Mesothelial cell of epicardium (in vitro differentiated cells): ENCODE measurements at regions not wholly inside any gene's neighbourhood (a gene's known extent, or its start where the extent isn't known, plus 50 kb on each side); places are given as distances from the start of the nearest gene placed in this dataset.

ENCODE experiments used
- DNase-seq, 2 experiments: peaks; one replicate each; pipeline ENCODE4 v3.0.0; 2021; ENCODE audit warnings: low spot score in 2 of 2; ENCODE audit not compliant: unreplicated experiment in 2 of 2
- H3K27ac Mint-ChIP-seq: 2 replicates; pipeline ENCODE4 v1.8.0; 2021; ENCODE audit warnings: mixed read lengths
- H3K27me3 Mint-ChIP-seq: 2 replicates; pipeline ENCODE4 v1.8.0; 2021; ENCODE audit warnings: low read depth, mixed read lengths
- H3K36me3 Mint-ChIP-seq: 2 replicates; pipeline ENCODE4 v1.8.0; 2021; ENCODE audit warnings: mixed read lengths
- H3K4me1 Mint-ChIP-seq: 2 replicates; pipeline ENCODE4 v1.8.0; 2021; ENCODE audit warnings: mixed read lengths
- H3K4me3 Mint-ChIP-seq: 2 replicates; pipeline ENCODE4 v1.8.0; 2021; ENCODE audit warnings: mild to moderate bottlenecking, moderate library complexity, mixed read lengths
- H3K9me3 Mint-ChIP-seq: 2 replicates; pipeline ENCODE4 v1.8.0; 2021; ENCODE audit warnings: mixed read lengths
- CTCF ChIP-seq: fragments of 200-600 bp; sonication (generic); IDR thresholded peaks from one replicate; pipeline ENCODE4 v1.5.0; 2021; ENCODE audit warnings: antibody characterized with exemption; ENCODE audit not compliant: unreplicated experiment

- Mint-ChIP-seq H3K27ac (no peak overlapping the region), H3K4me1 (peaks cover 3% of the 10 kb centered on the region), H3K9me3 (peaks cover 3% of the 10 kb centered on the region), H3K36me3 (no peaks in the 10 kb centered on the region), H3K4me3 (no peak overlapping the region), H3K27me3 (peaks cover 14% of the 10 kb centered on the region)
- no peak for DNase-seq
- TF ChIP-seq CTCF = no peak
Observed at GRCh38 chr2:13537771-13538349, 821.1 kb downstream of the TRIB2 start.

- H3K27me3 Mint-ChIP-seq = peaks cover 14% of the 10 kb centered on the region
Observed at GRCh38 chr2:13539296-13539695, 822.6 kb downstream of the TRIB2 start.

GRCh38 chr2:13542061-13542460 is 825.3 kb downstream of the TRIB2 start:
- no peak overlapping the region for H3K4me3 Mint-ChIP-seq
- no peak overlapping the region for H3K27ac Mint-ChIP-seq
- DNase-seq = no peak
- no peak for TF ChIP-seq CTCF
- H3K27me3 Mint-ChIP-seq = peaks cover 14% of the 10 kb centered on the region
- no peaks in the 10 kb centered on the region for H3K36me3 Mint-ChIP-seq
- H3K4me1 Mint-ChIP-seq = peaks cover 3% of the 10 kb centered on the region
- no peaks in the 10 kb centered on the region for H3K9me3 Mint-ChIP-seq

More at GRCh38 chr2:13539296-13539695, 822.6 kb downstream of the TRIB2 start:
- Mint-ChIP-seq H3K36me3 (no peaks in the 10 kb centered on the region), H3K4me3 (no peak overlapping the region), H3K4me1 (peaks cover 3% of the 10 kb centered on the region), H3K27ac (no peak overlapping the region), H3K9me3 (no peaks in the 10 kb centered on the region)
- no peak for TF ChIP-seq CTCF
- DNase-seq = no peak

GRCh38 chr2:13542642-13543041 is 825.9 kb downstream of the TRIB2 start:
- no peaks in the 10 kb centered on the region for H3K9me3 Mint-ChIP-seq
- H3K27me3 Mint-ChIP-seq = peaks cover 12% of the 10 kb centered on the region
- TF ChIP-seq CTCF = no peak
- no peaks in the 10 kb centered on the region for H3K36me3 Mint-ChIP-seq
- no peak for DNase-seq
- H3K4me1 Mint-ChIP-seq = peaks cover 3% of the 10 kb centered on the region
- no peak overlapping the region for H3K27ac Mint-ChIP-seq
- H3K4me3 Mint-ChIP-seq = no peak overlapping the region

GRCh38 chr2:13543550-13543949 is 826.8 kb downstream of the TRIB2 start:
- no peak overlapping the region for H3K27ac Mint-ChIP-seq
- no peak for TF ChIP-seq CTCF
- DNase-seq = no peak
- H3K4me3 Mint-ChIP-seq = no peak overlapping the region
- H3K36me3 Mint-ChIP-seq = no peaks in the 10 kb centered on the region
- no peaks in the 10 kb centered on the region for H3K9me3 Mint-ChIP-seq
- H3K27me3 Mint-ChIP-seq = peaks cover 10% of the 10 kb centered on the region
- H3K4me1 Mint-ChIP-seq = no peaks in the 10 kb centered on the region

GRCh38 chr2:13545320-13545719 is 828.6 kb downstream of the TRIB2 start:
- H3K4me3 Mint-ChIP-seq = no peak overlapping the region
- H3K36me3 Mint-ChIP-seq = no peaks in the 10 kb centered on the region
- H3K27me3 Mint-ChIP-seq = peaks cover 4% of the 10 kb centered on the region
- no peak for DNase-seq
- H3K4me1 Mint-ChIP-seq = no peaks in the 10 kb centered on the region
- no peaks in the 10 kb centered on the region for H3K9me3 Mint-ChIP-seq
- no peak for TF ChIP-seq CTCF
- no peak overlapping the region for H3K27ac Mint-ChIP-seq
